NCI-H1694 (cell line): ENCODE measurements at regions not wholly inside any gene's neighbourhood (a gene's known extent, or its start where the extent isn't known, plus 50 kb on each side); places are given as distances from the start of the nearest gene placed in this dataset.

ENCODE experiments used
- DNase-seq: peaks from one replicate; lab custom pipeline; 2025; lab: John Stamatoyannopoulos, UW

- no peak for DNase-seq
Observed at GRCh38 chr20:39309458-39309857, 347.3 kb downstream of the DHX35 start.

GRCh38 chr20:39302312-39302711, 340.2 kb downstream of the DHX35 start:
- no peak for DNase-seq

- DNase-seq: no peak
Observed at GRCh38 chr20:39299783-39300182, 337.6 kb downstream of the DHX35 start.

GRCh38 chr20:39298571-39299506, 336.7 kb downstream of the DHX35 start:
- DNase-seq: no peak

GRCh38 chr20:39298121-39298520, 336.0 kb downstream of the DHX35 start:
- no peak for DNase-seq

- DNase-seq: no peak
Observed at GRCh38 chr20:39295301-39295700, 333.2 kb downstream of the DHX35 start.

GRCh38 chr20:39294137-39294725, 332.1 kb downstream of the DHX35 start:
- no peak for DNase-seq

- DNase-seq: no peak
Observed at GRCh38 chr20:39292193-39292736, 330.1 kb downstream of the DHX35 start.

GRCh38 chr20:39291301-39291700, 329.2 kb downstream of the DHX35 start:
- DNase-seq: no peak

GRCh38 chr20:39290575-39290974, 328.4 kb downstream of the DHX35 start:
- no peak for DNase-seq

- no peak for DNase-seq
Observed at GRCh38 chr20:39289831-39290230, 327.7 kb downstream of the DHX35 start.

GRCh38 chr20:39289316-39289715, 327.2 kb downstream of the DHX35 start:
- DNase-seq: no peak

- no peak for DNase-seq
Observed at GRCh38 chr20:39283464-39283863, 321.3 kb downstream of the DHX35 start.

GRCh38 chr20:39282619-39283092, 320.5 kb downstream of the DHX35 start:
- peak; percentile 66 for DNase-seq

GRCh38 chr20:39280875-39281274, 318.7 kb downstream of the DHX35 start:
- DNase-seq: no peak

GRCh38 chr20:39278230-39278788, 316.2 kb downstream of the DHX35 start:
- DNase-seq: no peak

- no peak for DNase-seq
Observed at GRCh38 chr20:39277185-39277584, 315.0 kb downstream of the DHX35 start.

- DNase-seq: no peak
Observed at GRCh38 chr20:39270837-39271604, 308.9 kb downstream of the DHX35 start.

GRCh38 chr20:39269493-39270217, 307.5 kb downstream of the DHX35 start:
- DNase-seq: no peak

GRCh38 chr20:39268981-39269461, 306.9 kb downstream of the DHX35 start:
- peak; percentile 21 for DNase-seq

- DNase-seq: no peak
Observed at GRCh38 chr20:39268491-39268951, 306.4 kb downstream of the DHX35 start.
